Stimulated activated CD8-positive, alpha-beta memory T cell treated with anti-CD3 and anti-CD28 coated beads, Interleukin-15, amount 100 ng/mL, for 24 hours (primary cell): ENCODE measurements at regions not wholly inside any gene's neighbourhood (a gene's known extent, or its start where the extent isn't known, plus 50 kb on each side); places are given as distances from the start of the nearest gene placed in this dataset.

Experiments used
- DNase-seq: peaks from one replicate; pipeline ENCODE4 v3.0.0-alpha.2; 2020; ENCODE audit warnings: low read depth

GRCh38 chr12:91793676-91794075 lies 352.0 kb downstream of the BTG1 start:
- no peak for DNase-seq

GRCh38 chr12:91792597-91792996 lies 353.0 kb downstream of the BTG1 start:
- DNase-seq = no peak

DNA sequence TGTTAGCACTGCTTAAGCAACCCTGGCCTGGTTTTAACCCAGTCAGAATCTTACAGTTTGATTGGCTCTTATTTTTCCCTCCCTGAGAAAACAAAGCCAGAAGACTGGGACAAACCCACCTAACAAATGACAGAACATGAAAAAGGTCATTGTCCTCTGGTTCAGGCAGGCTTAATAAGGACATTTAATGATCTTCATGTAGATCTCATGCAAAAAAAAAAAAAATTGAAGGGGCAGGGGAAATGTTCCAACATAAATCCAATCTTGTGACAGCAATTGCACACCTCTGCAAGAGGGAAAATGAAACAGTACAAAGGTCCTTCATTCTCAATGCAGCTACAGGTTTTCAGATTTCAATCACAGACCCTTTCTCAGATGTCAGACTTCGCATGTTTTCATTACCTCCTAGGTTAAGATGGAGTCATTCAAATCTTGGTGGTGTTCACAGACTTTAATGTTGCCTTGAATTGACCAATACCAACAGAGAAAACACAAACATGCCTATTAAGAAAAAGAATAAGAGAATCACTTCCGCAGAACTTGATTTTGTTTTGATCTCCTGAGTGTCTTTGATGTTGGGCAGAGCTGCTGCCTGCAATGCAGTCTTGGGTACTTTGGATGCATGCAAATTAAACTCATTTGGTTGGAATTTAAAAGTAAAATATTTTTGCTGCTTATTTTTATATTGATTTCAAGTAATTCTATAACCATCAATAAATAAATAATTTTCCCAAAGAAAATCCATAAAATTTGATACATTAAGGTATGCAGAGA lies 359.0 kb downstream of the BTG1 start:
- no peak for DNase-seq

- DNase-seq = no peak
Observed at GRCh38 chr12:91785655-91786498, 359.8 kb downstream of the BTG1 start.

- DNase-seq = no peak
Observed at GRCh38 chr12:91781114-91781513, 364.5 kb downstream of the BTG1 start.

GRCh38 chr12:91778938-91779400 lies 366.7 kb downstream of the BTG1 start:
- DNase-seq = no peak

DNA sequence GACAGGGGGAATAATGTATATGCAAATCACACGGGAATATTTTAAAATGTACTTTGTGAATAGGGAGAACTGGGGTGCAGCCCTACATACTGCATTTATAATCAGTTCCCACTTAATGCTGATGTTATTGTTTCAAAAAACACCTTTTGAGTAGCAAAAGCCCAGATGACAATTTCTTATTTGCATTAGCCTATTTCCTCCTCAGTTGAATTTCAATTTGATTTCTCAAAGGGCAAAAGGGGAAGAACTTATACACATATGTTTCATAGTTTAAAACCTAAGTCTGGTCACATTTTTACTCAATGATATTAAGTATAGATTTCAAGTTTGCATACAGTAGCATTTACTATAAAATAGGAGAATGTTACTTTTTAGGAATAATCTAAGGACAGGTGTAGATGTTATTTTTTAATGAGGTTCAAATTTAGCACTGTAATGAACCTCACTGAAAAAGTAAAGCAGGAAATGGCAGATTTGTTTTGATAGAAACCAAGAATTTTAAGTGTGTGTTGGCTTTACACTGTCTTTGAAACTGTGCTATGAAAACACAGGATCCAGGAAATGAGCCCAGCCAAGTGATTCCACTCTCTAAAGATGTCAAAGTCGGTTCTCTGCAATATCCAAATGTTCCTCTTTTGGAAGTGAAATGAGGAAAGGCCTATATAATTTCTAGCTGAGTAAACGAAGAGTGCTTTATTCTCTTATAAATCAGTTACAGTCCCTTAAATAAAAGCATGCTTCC lies 367.4 kb downstream of the BTG1 start:
- DNase-seq = no peak

DNA sequence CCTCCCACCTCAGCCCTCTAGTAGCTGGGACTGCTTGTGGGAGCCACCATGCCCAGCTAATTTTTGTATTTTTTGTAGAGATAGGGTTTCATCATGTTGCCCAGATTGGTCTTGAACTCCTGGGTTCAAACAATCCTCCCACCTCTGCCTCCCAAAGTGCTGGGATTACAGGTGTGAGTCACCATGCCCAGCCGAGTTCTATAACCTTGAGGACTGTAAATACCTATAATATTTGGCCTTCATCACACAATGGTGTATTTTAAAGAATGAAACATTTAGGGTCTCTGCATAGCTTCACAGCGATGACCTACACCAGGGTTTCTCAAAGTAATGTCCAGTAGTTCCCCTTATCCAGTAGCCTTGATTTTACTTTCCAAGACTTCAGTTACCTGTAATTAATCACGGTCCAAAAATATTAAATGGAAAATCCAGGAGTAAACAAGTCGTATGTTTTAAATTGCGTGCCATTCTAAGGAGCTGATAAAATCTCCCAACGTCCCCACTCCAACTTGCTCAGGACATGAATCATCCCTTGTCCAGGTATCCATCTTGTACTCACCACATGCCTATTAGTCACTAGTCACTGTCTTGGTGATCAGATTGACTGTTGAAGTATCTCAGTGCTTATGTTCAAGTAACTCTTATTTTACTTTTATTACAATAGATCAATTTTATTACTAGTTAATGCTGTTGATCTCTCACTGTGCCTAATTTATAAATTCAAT lies 368.2 kb downstream of the BTG1 start:
- DNase-seq = no peak

DNA sequence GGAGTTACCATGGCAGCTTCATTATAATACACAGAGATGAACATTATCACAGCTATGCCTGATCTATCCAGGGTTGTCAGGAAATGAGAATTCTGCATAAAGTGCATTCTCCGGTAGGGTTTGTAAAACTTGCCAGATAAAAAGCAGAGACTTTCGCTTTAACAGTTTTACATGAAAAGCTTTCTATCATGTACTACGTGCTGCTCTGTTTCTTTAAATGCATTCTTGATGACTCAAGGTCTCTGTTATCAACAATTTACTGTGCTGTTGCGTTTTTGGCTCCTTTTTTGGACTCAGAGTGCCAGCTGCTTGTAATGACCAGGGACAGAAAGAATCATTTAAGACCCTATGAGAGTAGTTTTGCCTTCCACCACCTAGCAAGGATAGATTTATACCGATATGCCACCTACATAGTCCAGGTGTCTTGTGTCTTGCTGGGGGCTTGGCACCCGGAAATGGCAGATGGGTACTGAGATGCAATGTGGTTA lies 371.2 kb downstream of the BTG1 start:
- no peak for DNase-seq

GRCh38 chr12:91773749-91774429 lies 371.8 kb downstream of the BTG1 start:
- no peak for DNase-seq

- DNase-seq = no peak
Observed at GRCh38 chr12:91772411-91772810, 373.2 kb downstream of the BTG1 start.

- no peak for DNase-seq
Observed at GRCh38 chr12:91769736-91770135, 375.9 kb downstream of the BTG1 start.

DNA sequence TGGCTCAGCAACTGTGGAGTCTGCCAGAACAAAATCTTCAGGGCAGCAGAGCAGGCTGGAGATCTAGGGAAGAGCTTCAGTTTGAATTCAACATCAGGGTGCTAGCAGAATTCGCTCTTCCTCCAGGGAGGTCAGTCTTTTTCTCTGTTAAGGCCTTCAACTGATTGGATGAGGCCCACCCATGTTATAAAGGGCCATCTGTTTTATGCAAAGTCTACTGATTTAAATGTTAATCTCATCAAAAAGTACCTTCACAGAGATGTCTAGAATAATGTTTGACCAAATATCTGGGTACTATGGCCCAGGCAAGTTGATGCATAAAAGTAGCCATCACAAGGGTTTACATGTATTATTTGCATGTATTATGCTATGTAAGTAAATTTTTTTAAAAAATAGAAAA lies 378.4 kb downstream of the BTG1 start:
- DNase-seq = no peak

DNA sequence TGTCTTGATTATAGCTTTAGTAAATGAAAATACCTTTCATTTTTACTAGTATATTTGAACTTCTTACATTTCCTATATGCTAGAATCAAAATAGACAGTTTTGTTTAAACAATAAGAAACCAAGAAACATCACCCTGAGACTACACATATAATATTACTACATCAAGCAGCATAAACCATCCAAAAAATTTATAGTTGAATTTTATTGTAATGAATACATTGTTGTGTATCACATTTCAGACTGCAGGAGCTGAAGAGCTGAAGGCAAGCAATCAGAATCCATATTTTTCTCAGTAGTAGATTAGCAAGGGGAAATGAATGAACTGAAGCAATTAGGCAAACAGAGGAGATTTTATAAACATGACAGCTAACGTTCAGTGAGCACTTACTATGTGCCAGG lies 379.2 kb downstream of the BTG1 start:
- no peak for DNase-seq

DNA sequence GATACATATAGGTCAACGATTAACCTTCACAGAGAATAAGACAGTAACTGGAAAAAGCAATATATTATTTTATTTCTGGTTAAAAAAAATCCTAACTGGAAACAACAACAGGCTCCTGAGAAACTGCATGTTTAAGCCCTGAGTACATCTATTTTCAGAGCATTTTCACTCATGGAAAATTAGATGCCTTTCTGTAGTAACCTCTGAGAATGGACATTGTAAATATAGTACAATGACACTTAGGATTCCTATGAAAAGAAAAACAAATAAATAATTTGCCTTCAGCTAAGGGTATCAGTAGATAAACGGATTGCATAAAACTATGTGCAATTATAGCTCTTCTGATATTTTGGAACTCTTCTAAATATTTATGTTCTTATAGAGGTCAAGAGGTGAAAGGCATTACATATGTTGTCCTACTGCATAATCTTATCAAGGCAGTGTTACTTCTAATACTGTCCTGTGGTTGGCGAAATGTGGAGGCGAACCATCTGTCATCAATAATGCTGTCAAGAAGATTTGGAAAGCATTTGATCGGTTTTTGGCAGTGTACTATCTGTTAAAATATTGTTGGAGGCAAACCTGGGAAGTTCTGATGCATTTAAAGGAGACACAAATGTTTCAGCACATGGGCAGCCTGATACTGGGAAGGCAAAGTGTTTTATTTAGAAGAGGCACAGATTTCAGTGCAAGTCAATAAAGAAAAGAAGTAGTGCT lies 381.8 kb downstream of the BTG1 start:
- no peak for DNase-seq

- DNase-seq = no peak
Observed at GRCh38 chr12:91753649-91754048, 392.0 kb downstream of the BTG1 start.

DNA sequence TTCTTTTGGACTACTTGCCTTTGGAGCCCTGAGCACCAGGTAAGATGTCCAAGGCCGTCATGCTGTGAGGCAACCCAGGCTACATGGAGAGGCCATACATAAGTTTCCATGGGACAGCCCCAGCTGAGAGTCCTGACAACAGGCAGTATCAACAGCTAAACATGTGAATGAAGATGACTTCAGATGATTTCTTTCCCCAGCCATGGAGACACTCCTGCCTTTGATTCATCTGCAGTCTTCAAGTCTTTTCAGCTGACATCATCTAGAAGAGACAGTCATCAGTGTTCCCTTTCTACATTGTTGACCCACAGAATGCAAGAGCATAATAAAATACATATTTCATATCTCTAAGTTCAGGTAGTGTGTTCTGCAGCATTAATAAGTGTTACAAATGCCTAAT lies 398.7 kb downstream of the BTG1 start:
- DNase-seq = no peak

DNA sequence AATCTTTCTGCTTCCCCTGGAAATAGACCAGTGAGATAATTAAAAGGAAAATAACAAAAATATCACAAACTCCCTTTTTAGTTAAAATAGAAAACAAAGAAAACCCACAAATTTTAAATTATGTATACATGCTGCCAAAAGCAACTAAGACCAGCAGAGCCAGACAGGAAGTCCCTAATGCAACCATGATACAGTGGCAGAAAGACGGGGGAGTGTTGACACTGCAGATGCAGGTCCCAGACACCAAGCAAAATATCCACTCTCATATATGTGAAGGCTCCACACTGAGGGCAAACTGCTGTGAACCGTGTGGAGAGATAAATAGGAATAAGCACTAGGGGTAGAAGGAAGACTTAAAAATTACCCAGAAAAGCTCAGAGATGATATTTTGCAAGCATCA lies 401.0 kb downstream of the BTG1 start:
- no peak for DNase-seq

DNA sequence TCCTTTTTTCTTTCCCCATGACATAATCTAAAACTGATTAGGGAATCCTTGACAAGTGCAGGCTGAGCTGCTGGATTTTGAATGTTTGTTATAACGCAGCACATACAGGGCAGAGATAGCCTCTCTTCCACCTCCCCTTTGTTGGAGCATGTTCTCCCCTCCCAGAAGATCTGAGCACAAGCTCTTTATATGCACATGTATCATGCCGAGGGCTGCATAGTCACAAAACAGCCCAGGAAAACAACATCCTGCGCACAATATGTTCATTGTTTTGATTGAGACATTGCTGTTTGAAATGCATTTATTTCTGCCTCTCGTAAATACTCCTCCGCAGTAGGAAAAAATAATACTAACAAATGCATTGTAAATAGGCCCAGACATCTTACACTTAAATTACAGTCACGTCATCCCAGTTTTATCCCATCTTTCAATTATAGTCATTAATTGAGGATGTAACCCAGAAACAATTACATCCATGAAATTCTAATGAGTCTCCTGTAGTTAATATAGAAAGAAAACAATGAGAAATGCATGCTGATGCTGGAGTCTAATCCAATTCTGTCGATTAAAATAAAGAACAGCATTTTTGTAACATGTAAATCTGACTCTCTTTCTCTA lies 401.8 kb downstream of the BTG1 start:
- no peak for DNase-seq

- no peak for DNase-seq
Observed at GRCh38 chr12:91743280-91743679, 402.4 kb downstream of the BTG1 start.
